Fibroblast of the conjunctiva (primary cell): ENCODE measurements at regions not wholly inside any gene's neighbourhood (a gene's known extent, or its start where the extent isn't known, plus 50 kb on each side); places are given as distances from the start of the nearest gene placed in this dataset.

Experiments
- DNase-seq: peaks from one replicate; pipeline ENCODE4 v3.0.0-alpha.2; 2010; ENCODE audit warnings: low read depth

DNA sequence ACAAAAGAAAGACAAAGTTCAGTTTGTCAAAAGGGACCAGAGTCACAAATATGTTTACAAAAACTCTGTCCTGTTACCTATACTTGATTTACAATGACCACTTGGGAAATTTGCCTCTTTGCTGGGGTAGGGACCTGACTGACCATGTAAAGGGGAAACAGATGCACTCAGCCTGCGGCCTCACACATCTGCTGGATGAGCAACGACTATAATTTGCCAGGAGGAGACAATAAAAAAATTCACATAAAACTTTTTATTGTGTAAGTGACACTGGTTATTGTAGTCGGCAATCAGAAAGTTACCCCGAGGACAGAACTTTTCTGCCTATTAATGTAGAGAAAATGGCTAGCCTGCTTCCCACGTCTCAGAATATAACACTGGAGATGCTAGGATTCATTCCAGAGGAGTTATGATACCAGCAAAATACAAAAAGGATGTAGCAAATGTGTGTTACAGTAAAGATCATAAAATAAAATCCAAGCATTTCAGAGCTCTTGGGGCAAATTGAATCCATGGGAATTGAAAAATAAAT, 415.4 kb upstream of the SPTLC3 start:
- DNase-seq, result no peak

DNA sequence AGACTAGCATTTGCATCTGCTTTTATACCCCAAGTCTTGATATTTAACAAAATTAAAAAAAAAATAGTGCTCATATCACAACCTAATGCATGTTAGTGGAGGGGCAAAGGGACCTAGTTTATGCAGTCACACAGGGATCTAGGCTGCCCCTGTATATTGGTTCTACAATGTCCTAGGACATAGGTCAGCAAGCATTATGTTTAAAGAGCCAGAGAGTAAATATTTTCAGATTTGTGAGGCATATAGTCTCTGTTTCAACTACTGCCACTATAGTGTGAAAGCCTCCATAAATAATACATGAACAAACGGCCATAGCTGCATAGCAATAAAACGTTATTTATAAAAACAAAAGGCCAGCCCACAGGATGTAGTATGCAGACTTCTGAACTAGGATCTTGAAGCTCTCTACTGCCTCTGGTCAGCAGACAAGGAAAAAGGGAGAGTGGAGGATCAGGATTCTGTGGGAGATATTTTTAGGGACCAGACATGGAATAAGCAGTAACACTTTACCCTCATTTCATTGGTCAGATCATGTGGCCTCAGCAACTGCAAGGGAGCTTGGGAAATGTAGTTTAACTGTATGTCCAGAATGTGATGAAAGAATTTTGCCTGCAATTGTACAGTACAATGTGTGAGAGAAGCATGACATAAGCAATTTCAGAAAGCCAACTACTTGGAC, 414.2 kb upstream of the SPTLC3 start:
- DNase-seq, result no peak

GRCh38 chr20:12595841-12596240, 412.9 kb upstream of the SPTLC3 start:
- no peak for DNase-seq

DNA sequence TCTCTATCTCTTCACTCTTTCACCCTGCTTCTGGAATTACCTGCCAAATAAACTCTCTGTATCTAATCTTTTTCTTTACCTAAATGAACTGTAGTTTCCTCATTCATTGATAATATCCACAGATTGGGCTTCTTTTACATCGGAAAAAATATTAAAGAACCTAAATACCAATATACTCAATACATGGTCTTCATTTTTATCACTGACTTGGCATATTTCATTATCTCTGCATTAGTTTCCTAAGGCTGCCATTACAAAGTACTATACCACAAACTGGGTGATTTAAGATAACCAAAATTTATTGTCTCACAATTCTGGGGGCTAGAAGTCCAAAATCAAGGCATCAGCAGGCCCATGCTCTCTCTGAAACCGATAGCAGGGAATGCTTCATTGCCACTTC, 411.9 kb upstream of the SPTLC3 start:
- DNase-seq, result no peak

DNA sequence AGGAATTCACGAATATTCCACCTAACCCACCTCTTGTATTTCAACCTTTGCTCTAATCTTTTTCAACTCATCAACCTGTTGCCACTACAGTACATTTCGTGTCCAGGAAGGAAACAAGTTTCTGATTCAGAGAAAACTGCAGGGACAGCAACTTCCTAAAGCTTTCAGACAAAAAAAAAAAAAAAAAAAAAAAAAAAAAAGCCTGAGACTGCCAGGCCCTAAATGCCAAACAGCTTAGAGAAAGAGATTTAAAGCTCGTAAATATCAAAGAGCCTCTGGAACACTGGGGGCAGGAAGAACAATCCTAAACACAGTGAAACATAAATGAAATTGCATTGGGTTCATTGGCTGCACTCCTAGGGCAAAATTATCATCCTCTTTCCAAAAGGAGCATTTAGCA, 411.2 kb upstream of the SPTLC3 start:
- no peak for DNase-seq

DNA sequence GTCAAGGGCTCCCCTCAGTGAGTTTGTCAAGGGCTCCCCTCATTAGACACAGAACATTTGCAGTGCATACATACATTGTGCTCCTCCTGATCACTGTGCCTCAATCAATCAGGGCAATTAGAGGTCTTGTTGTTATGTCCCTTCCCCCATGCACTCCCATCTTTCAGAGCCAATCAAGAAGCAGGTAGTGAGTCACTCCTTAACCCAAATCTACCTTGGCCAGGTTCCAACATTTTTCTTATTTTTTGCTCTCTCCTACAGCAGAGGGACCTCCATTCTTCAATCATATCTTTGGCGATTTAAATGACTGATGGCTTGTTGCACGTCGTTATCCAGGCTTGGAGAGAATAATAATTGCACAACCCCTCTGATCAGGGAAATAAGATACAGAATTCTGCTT, 409.9 kb upstream of the SPTLC3 start:
- no peak for DNase-seq

- DNase-seq, result no peak
Measured at GRCh38 chr20:12599494-12599893, 409.3 kb upstream of the SPTLC3 start.

DNA sequence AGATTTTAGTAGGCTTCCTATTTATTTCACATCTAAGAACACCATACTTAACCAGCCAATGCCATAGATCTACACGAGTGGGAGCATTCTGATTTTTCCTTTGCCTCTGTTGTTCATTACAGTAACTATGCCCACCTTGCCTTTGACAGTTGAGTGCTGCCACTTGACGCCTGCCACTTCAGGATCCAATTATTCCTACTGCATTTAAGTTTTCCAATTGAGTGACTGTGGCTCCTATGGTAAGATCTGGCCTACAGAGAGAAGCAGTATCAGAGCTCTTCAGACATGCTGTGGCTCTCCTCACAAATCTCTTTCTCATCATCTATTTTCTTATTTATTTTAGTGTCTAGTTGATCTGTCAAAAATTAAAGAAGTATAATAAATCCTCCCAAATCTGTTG, 403.0 kb upstream of the SPTLC3 start:
- no peak for DNase-seq

DNA sequence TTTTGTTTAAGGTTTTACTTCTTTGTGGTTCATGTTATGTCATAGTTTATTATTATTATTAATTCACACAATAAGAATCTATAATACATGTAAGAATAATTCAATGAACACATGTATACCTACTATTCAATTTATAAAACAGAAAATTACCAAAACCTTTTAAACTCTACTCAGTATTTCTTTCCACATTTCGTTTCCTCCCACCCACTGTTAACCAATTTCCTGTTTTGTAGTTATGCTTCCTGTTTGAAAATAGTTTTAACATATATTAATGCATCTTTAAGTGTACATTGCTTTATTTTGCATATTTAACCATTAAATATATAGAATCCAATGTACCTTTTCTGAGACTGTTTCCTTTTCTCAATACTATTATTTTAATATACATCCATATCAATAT, 397.9 kb upstream of the SPTLC3 start:
- no peak for DNase-seq

GRCh38 chr20:12614764-12615163, 394.0 kb upstream of the SPTLC3 start:
- no peak for DNase-seq

- no peak for DNase-seq
Measured at GRCh38 chr20:12617076-12617475, 391.7 kb upstream of the SPTLC3 start.

GRCh38 chr20:12623870-12624269, 384.9 kb upstream of the SPTLC3 start:
- no peak for DNase-seq

DNA sequence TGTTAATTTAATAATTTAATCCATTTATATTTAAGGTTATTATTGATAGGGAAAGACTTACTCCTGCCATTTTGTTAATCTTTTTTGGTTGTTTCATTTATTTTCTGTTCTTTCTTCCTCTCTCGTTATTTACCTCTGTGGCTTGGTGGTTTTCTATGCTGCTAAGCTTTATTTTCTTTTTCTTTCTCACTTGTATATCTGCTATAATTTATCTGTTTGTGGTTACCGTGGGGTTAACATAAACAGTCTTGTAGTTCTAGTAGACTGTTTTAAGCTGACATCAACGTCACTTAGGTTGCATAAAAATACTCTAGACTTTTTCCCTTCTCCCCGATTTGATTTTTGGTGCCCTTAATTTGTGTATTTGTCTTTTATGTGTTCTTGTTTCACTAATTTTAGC, 381.3 kb upstream of the SPTLC3 start:
- DNase-seq, result no peak

- DNase-seq, result no peak
Measured at GRCh38 chr20:12638633-12639312, 370.0 kb upstream of the SPTLC3 start.

- no peak for DNase-seq
Measured at GRCh38 chr20:12640251-12640650, 368.5 kb upstream of the SPTLC3 start.

GRCh38 chr20:12641619-12642018, 367.2 kb upstream of the SPTLC3 start:
- DNase-seq, result no peak

- no peak for DNase-seq
Measured at GRCh38 chr20:12644461-12644860, 364.3 kb upstream of the SPTLC3 start.

DNA sequence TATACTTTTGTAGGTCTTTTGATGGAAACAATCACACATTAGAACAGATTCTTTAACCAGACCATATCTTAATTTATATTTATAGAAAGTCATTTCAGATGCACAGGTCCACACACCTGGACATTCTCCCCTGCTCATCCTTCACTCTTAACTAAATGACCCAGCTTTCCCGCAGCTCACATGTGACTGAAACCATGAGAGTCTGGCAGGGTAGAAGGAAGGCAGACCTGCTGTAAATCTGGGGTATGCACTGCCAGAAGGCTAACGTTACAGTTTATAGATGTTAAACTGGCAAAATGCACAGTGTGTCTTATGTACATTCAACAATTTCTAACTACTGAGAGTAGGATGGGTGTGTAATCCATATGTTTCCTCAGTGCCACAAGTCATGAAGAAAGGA, 359.5 kb upstream of the SPTLC3 start:
- DNase-seq, result no peak

GRCh38 chr20:12653642-12654041, 355.1 kb upstream of the SPTLC3 start:
- DNase-seq, result no peak

DNA sequence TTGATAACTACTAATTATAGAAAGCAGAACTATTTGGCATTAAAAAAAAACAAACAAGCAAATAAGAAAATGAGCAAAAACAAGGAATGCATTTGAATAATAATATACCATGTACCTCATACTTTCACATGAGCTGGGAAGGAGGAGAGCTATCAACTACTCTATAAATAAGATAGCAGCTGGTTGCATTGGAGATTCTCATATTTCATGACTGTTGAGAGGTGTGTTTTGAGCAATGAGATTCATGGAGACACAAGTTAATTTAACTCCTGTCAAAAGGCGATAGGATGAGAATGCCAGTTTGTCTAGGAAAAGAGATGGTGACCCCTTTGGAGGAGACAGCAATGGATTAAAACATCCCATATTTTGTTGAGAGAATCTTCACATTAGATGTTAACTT, 348.8 kb upstream of the SPTLC3 start:
- no peak for DNase-seq

DNA sequence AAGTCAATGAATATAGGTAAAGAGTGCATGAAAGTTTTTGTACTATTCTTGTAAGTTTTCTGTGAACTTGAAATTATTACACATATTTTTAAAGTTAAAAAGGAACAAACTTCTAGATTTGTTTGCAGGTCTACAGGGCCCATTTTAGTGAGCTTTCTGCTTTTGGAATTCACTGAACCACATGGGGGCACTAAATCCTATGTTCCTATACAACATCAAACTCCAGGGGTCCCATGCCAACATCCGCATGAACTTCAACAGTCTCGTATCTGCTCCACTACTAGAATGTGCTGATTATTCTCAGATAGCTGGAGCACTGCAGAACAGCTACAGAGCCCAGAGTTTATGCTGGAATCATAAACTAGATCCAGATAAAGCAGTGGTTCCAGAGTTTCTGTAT, 347.9 kb upstream of the SPTLC3 start:
- DNase-seq, result no peak

DNA sequence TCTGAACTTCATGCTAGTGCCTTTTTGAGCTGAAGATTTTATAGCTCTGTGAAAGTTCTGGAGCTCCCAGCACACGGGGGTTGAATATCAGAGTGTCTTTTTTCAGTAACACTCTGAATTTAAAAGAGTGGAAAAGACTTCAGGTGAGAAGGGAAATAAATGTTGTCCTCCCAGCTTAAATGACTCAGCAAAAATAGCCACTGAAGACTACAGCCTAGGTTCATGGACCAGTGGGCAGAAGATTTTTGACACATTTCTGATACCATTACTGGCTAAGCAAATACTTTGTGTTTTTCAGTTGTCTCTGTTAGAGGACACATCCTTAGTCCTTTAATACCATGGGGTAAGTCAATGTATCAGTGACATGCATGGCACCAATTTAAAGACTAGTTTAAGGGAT, 338.5 kb upstream of the SPTLC3 start:
- DNase-seq, result no peak

GRCh38 chr20:12673352-12673751, 335.4 kb upstream of the SPTLC3 start:
- no peak for DNase-seq

DNA sequence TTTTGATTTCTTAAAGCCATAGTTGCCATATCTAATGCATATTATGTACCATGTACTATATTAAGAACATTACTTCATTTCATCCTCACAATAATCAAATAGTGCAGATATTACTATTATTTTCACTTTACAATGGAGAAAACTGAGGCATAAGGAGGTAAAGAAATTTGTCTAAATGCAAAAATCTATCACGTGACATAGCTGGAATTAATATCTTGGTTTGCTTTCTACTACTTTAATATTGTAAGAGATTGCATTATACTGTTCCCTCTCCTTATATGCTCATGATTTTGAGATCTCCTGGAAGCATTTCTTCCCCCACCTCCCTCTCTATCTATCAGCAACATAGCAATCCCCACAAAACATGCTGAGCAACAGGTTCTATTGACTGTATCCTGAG, 330.8 kb upstream of the SPTLC3 start:
- DNase-seq, result no peak
